H9 (cell line): ENCODE measurements at regions not wholly inside any gene's neighbourhood (a gene's known extent, or its start where the extent isn't known, plus 50 kb on each side); places are given as distances from the start of the nearest gene placed in this dataset.
"Not testable (repeated sequence)": the region's sequence is repeated elsewhere in the genome, so short reads cannot be mapped to it uniquely, and the experiment has no call there.

Source experiments
- DNase-seq: peaks from one replicate; pipeline ENCODE4 v3.0.0-alpha.2; 2017
- H2AFZ ChIP-seq: one replicate; pipeline ENCODE4 v1.6.1; 2013; ENCODE audit warnings: mild to moderate bottlenecking, low read length, control low read depth, moderate library complexity
- H2AK5ac ChIP-seq: 2 replicates; pipeline ENCODE4 v1.6.1; 2013; ENCODE audit warnings: low read length, control low read depth, mixed read lengths; ENCODE audit not compliant: insufficient read length
- H2BK120ac ChIP-seq: one replicate; pipeline ENCODE4 v1.6.1; 2013; ENCODE audit warnings: low read depth, mild to moderate bottlenecking, low read length, control low read depth, inconsistent platforms; ENCODE audit not compliant: poor library complexity, severe bottlenecking
- H2BK12ac ChIP-seq: 2 replicates; pipeline ENCODE4 v1.6.1; 2013; ENCODE audit warnings: low read length, control low read depth, mixed read lengths, low read depth; ENCODE audit not compliant: insufficient read length
- H2BK15ac ChIP-seq: 2 replicates; pipeline ENCODE4 v1.6.1; 2013; ENCODE audit warnings: low read depth, low read length, control low read depth
- H2BK20ac ChIP-seq: one replicate; pipeline ENCODE4 v1.6.1; 2013; ENCODE audit warnings: low read depth, mild to moderate bottlenecking, low read length, control low read depth, inconsistent platforms; ENCODE audit not compliant: poor library complexity, severe bottlenecking
- H2BK5ac ChIP-seq: 2 replicates; pipeline ENCODE4 v1.6.1; 2013; ENCODE audit warnings: low read length, control low read depth, mixed read lengths; ENCODE audit not compliant: insufficient read length
- H3K14ac ChIP-seq: 2 replicates; pipeline ENCODE4 v1.6.1; 2013; ENCODE audit warnings: low read length, control low read depth; ENCODE audit not compliant: insufficient read depth
- H3K18ac ChIP-seq: 2 replicates; pipeline ENCODE4 v1.6.1; 2013; ENCODE audit warnings: low read depth, mild to moderate bottlenecking, mixed read lengths, low read length, control low read depth; ENCODE audit not compliant: insufficient read length
- H3K23ac ChIP-seq: 2 replicates; pipeline ENCODE4 v1.6.1; 2013; ENCODE audit warnings: low read length, control low read depth, mixed read lengths, low read depth; ENCODE audit not compliant: insufficient read length
- H3K23me2 ChIP-seq: 2 replicates; pipeline ENCODE4 v1.6.1; 2013; ENCODE audit warnings: low read depth, mild to moderate bottlenecking, mixed read lengths, low read length, control low read depth; ENCODE audit not compliant: insufficient read length, poor library complexity, severe bottlenecking
- H3K27ac ChIP-seq: 2 replicates; pipeline ENCODE4 v1.5.1; 2013; ENCODE audit warnings: low read length, control low read depth, mixed read lengths, low read depth; ENCODE audit not compliant: insufficient read length
- H3K27me3 ChIP-seq: 2 replicates; pipeline ENCODE4 v1.6.1; 2013; ENCODE audit warnings: low read length, control low read depth, inconsistent platforms; ENCODE audit not compliant: insufficient read depth
- H3K4ac ChIP-seq: 2 replicates; pipeline ENCODE4 v1.6.1; 2013; ENCODE audit warnings: low read depth, mild to moderate bottlenecking, control low read depth, inconsistent platforms, low read length, moderate library complexity
- H3K4me1 ChIP-seq: 2 replicates; pipeline ENCODE4 v1.6.1; 2013; ENCODE audit warnings: low read length, control low read depth, inconsistent platforms; ENCODE audit not compliant: insufficient read depth
- H3K4me2 ChIP-seq: 2 replicates; pipeline ENCODE4 v1.6.1; 2013; ENCODE audit warnings: low read length, control low read depth, mixed read lengths; ENCODE audit not compliant: insufficient read length, insufficient read depth
- H3K56ac ChIP-seq: 2 replicates; pipeline ENCODE4 v1.6.1; 2013; ENCODE audit warnings: low read depth, mild to moderate bottlenecking, mixed read lengths, low read length, control low read depth; ENCODE audit not compliant: insufficient read length
- H3K79me1 ChIP-seq: 2 replicates; pipeline ENCODE4 v1.6.1; 2013; ENCODE audit warnings: low read depth, mild to moderate bottlenecking, moderate library complexity, low read length, control low read depth, inconsistent platforms; ENCODE audit not compliant: insufficient read depth, poor library complexity, severe bottlenecking
- H3K79me2 ChIP-seq: 2 replicates; pipeline ENCODE4 v1.6.1; 2013; ENCODE audit warnings: low read length, control low read depth, inconsistent platforms; ENCODE audit not compliant: insufficient read depth
- H3K9ac ChIP-seq: 2 replicates; pipeline ENCODE4 v1.6.1; 2013; ENCODE audit warnings: low read length, control low read depth, mixed read lengths; ENCODE audit not compliant: insufficient read length; ENCODE audit errors: extremely low read depth
- H3K9me3 ChIP-seq: one replicate; pipeline ENCODE4 v1.6.1; 2013; ENCODE audit warnings: low read depth, low read length, inconsistent platforms; ENCODE audit not compliant: control insufficient read depth
- H3T11ph ChIP-seq: one replicate; pipeline ENCODE4 v1.6.1; 2013; ENCODE audit warnings: mild to moderate bottlenecking, low read length, control low read depth, inconsistent platforms
- H4K20me1 ChIP-seq: one replicate; pipeline ENCODE4 v1.6.1; 2013; ENCODE audit not compliant: control insufficient read depth, insufficient read length, insufficient read depth
- H4K5ac ChIP-seq: 2 replicates; pipeline ENCODE4 v1.6.1; 2013; ENCODE audit warnings: low read depth, mild to moderate bottlenecking, mixed read lengths, low read length, control low read depth; ENCODE audit not compliant: insufficient read length
- H4K8ac ChIP-seq: replicated peaks from 2 replicates; pipeline ENCODE4 v1.6.1; 2013; ENCODE audit warnings: low read length, control low read depth, mixed read lengths, low read depth; ENCODE audit not compliant: insufficient read length
- H4K91ac ChIP-seq: 2 replicates; pipeline ENCODE4 v1.6.1; 2013; ENCODE audit warnings: low read depth, mild to moderate bottlenecking, moderate library complexity, mixed read lengths, low read length, control low read depth; ENCODE audit not compliant: insufficient read length
- H3K27ac Mint-ChIP-seq, 3 experiments: 2 replicates in 2 of 3; 3 replicates in 1 of 3; pipeline ENCODE4 v1.8.0; 2020 to 2021; ENCODE audit warnings: mixed read lengths in 3 of 3, mild to moderate bottlenecking in 1 of 3, moderate library complexity in 1 of 3
- H3K27me3 Mint-ChIP-seq: 2 replicates; pipeline ENCODE4 v1.8.0; 2021; ENCODE audit warnings: low read depth, mild to moderate bottlenecking, moderate library complexity, mixed read lengths
- H3K36me3 Mint-ChIP-seq, 3 experiments: 2 replicates in 2 of 3; 3 replicates in 1 of 3; pipeline ENCODE4 v1.8.0; 2020 to 2021; ENCODE audit warnings: low read depth in 3 of 3, mixed read lengths in 3 of 3; ENCODE audit not compliant: insufficient read depth in 1 of 3
- H3K4me1 Mint-ChIP-seq, 2 experiments: 2 replicates each; pipeline ENCODE4 v1.8.0; 2020; ENCODE audit warnings: mixed read lengths in 2 of 2
- H3K4me3 Mint-ChIP-seq, 2 experiments: 2 replicates in 1 of 2; 3 replicates in 1 of 2; pipeline ENCODE4 v1.8.0; 2020 to 2021; ENCODE audit warnings: mild to moderate bottlenecking in 2 of 2, mixed read lengths in 2 of 2, moderate library complexity in 1 of 2
- H3K9me3 Mint-ChIP-seq, 2 experiments: 2 replicates in 1 of 2; 3 replicates in 1 of 2; pipeline ENCODE4 v1.8.0; 2020; ENCODE audit warnings: mild to moderate bottlenecking in 2 of 2, mixed read lengths in 2 of 2, moderate library complexity in 1 of 2
- WGBS: extraction: QIAGEN DNeasy Blood & Tissue Kit; methylation state at CpG from one replicate; pipeline ENCODE4 v1.1.7; 2013; ENCODE audit warnings: missing lambda C conversion rate, low lambda C conversion rate, mixed read lengths; ENCODE audit not compliant: insufficient read length; ENCODE audit errors: extremely low coverage; 5-methylcytosine and 5-hydroxymethylcytosine counted together

- not testable (repeated sequence) for H2BK20ac ChIP-seq, H3K27ac ChIP-seq, H3K14ac ChIP-seq, H3K4ac ChIP-seq, H3K23ac ChIP-seq, H3K23me2 ChIP-seq, H3K27me3 ChIP-seq, H4K8ac ChIP-seq, H3K79me1 ChIP-seq, DNase-seq, H3K4me1 Mint-ChIP-seq, H4K20me1 ChIP-seq, H3K79me2 ChIP-seq, H3K56ac ChIP-seq, H2BK120ac ChIP-seq, H2BK15ac ChIP-seq, H3K4me1 ChIP-seq, H3K27ac Mint-ChIP-seq, H3T11ph ChIP-seq, H4K5ac ChIP-seq, H3K18ac ChIP-seq, H2AK5ac ChIP-seq, H3K4me2 ChIP-seq, H2BK5ac ChIP-seq, H3K27me3 Mint-ChIP-seq, H3K9ac ChIP-seq, H2BK12ac ChIP-seq, H2AFZ ChIP-seq, H3K4me3 Mint-ChIP-seq, H4K91ac ChIP-seq
- peaks cover 4 to 12% (median 9%) of the 10 kb centered on the region in 3 experiments; a peak in 6 of 7 replicates for H3K36me3 Mint-ChIP-seq
- H3K9me3 Mint-ChIP-seq, result peaks cover 55 to 67% of the 10 kb centered on the region in 2 experiments
- no CpG with 5 or more reads among the region's 13 CpGs for WGBS
- H3K9me3 ChIP-seq, result peaks cover 51% of the 10 kb centered on the region
Observed at GRCh38 chr14:105667663-105668020, 141.3 kb downstream of the TMEM121 start.

DNA sequence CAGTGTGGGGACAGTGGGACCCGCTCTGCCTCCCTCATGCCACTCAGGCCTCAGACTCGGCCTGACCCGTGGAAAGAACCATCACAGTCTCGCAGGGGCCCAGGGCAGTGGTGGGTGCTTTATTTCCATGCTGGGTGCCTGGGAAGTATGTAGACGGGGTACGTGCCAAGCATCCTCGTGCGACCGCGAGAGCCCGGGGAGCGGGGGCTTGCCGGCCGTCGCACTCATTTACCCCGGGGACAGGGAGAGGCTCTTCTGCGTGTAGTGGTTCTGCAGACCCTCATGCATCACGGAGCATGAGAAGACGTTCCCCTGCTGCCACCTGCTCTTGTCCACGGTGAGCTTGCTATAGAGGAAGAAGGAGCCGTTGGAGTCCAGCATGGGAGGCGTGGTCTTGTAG lies 141.6 kb downstream of the TMEM121 start:
- not testable (repeated sequence) for H3K4me3 Mint-ChIP-seq, H3K4me1 ChIP-seq, H3K14ac ChIP-seq, H3K4me2 ChIP-seq, H3K18ac ChIP-seq, H2AFZ ChIP-seq, H2BK12ac ChIP-seq, H4K8ac ChIP-seq, H4K20me1 ChIP-seq, H3K27ac ChIP-seq, H4K91ac ChIP-seq, H3K23me2 ChIP-seq, H3K27me3 Mint-ChIP-seq, H3K27ac Mint-ChIP-seq, H2BK15ac ChIP-seq, H3K9ac ChIP-seq, H3K79me2 ChIP-seq, H3K4ac ChIP-seq, H3K23ac ChIP-seq, H4K5ac ChIP-seq, DNase-seq, H2BK20ac ChIP-seq, H3K56ac ChIP-seq, H3T11ph ChIP-seq, H3K4me1 Mint-ChIP-seq, H2BK5ac ChIP-seq, H2AK5ac ChIP-seq, H3K79me1 ChIP-seq, H3K27me3 ChIP-seq, H2BK120ac ChIP-seq
- Mint-ChIP-seq H3K9me3 (peaks cover 56 to 68% of the 10 kb centered on the region in 2 experiments), H3K36me3 (peaks cover 4 to 12% (median 9%) of the 10 kb centered on the region in 3 experiments; a peak in 6 of 7 replicates)
- peaks cover 51% of the 10 kb centered on the region for H3K9me3 ChIP-seq
- WGBS, result no CpG with 5 or more reads among the region's 22 CpGs
